ENCODE measurements at regions not wholly inside any gene's neighbourhood (a gene's known extent, or its start where the extent isn't known, plus 50 kb on each side); places are given as distances from the start of the nearest gene placed in this dataset.

DNA sequence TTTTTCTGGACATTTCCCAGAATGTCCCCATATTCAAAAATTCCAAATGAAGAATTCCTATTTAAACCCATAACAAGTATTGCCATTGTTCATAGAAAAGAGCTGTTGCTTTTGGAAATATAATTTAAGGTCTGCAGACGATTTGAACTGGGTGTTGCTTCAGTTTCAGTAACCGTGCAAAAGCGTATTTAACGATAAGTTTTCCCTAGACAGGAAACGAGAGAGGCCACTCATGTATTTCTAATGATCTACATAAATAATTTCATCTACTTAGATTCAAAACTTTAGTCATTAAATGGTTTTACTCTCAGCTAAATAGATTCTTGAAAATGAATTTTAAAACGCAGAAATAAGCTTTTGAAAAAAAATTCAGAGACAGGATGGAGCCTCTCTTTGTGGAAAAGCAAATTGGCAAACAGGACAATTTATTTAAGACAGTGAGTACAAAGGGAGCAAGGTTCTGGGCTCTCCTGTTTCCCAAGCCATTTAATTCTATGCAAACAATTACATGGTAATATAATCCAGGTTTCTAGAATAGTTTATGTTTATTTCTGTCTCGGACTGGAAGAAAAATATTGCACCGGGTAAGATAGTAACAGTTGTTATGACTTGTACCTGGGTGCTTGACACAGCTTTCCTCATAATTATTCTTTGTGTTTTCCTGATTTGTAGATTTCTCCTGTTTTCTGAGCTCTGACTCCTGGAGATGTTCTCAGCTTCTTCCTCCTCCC, 263.0 kb downstream of the BAMBI start:
- Histone ChIP-seq H3K9me2 (replicated peaks; ENCODE audit: control insufficient read depth, low read length) (no peaks in the 10 kb centered on the region), H3F3A (ENCODE audit: control insufficient read depth, insufficient read depth) (no peaks in the 10 kb centered on the region), H3K27me3 (ENCODE audit: control insufficient read depth, low read length) (no peaks in the 10 kb centered on the region), H3K79me2 (ENCODE audit: control insufficient read depth, low read length) (no peaks in the 10 kb centered on the region), H3K4me3 (ENCODE audit: low read length) (no peak overlapping the region), H3K4me1 (ENCODE audit: control insufficient read depth, low read length) (no peaks in the 10 kb centered on the region), H3K9me3 (ENCODE audit: control insufficient read depth, insufficient read depth, low read length) (no peaks in the 10 kb centered on the region), H3K4me2 (ENCODE audit: low read length) (no peak overlapping the region), H3K36me3 (ENCODE audit: control insufficient read depth, low read length) (no peaks in the 10 kb centered on the region), H4K20me1 (ENCODE audit: control insufficient read depth, insufficient read depth, low read depth, low read length) (no peaks in the 10 kb centered on the region), H3K27ac (ENCODE audit: low read depth, low read length) (no peak overlapping the region)
- TF ChIP-seq, protein P1, sequence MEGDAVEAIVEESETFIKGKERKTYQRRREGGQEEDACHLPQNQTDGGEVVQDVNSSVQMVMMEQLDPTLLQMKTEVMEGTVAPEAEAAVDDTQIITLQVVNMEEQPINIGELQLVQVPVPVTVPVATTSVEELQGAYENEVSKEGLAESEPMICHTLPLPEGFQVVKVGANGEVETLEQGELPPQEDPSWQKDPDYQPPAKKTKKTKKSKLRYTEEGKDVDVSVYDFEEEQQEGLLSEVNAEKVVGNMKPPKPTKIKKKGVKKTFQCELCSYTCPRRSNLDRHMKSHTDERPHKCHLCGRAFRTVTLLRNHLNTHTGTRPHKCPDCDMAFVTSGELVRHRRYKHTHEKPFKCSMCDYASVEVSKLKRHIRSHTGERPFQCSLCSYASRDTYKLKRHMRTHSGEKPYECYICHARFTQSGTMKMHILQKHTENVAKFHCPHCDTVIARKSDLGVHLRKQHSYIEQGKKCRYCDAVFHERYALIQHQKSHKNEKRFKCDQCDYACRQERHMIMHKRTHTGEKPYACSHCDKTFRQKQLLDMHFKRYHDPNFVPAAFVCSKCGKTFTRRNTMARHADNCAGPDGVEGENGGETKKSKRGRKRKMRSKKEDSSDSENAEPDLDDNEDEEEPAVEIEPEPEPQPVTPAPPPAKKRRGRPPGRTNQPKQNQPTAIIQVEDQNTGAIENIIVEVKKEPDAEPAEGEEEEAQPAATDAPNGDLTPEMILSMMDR (IDR thresholded peaks at IDR 0.05; ENCODE audit: low read depth, low read length, poor library complexity, severe bottlenecking): no peak

DNA sequence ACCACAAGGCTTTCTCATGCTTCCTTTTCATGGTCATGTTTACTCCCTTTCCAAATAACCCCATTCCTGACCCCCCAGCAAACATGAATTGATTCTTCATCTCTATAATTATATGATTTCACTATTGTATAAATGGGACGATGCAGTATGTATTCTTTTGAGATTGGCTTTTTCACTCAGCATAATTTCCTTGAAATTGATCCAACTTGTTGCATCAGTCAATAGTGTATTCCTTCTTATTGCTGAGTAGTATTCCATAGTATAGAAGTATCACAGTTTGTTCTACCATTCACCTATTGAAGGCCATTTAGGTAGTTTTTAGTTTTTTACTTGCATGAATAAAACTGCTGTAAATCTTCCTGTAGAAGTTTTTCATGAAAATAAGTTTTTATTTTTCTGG, 264.7 kb downstream of the BAMBI start:
- Histone ChIP-seq H3K4me2 (ENCODE audit: low read length) (no peak overlapping the region), H4K20me1 (ENCODE audit: control insufficient read depth, insufficient read depth, low read depth, low read length) (no peaks in the 10 kb centered on the region), H3K4me3 (ENCODE audit: low read length) (no peak overlapping the region), H3K9me3 (ENCODE audit: control insufficient read depth, insufficient read depth, low read length) (no peaks in the 10 kb centered on the region), H3F3A (ENCODE audit: control insufficient read depth, insufficient read depth) (no peaks in the 10 kb centered on the region), H3K27ac (ENCODE audit: low read depth, low read length) (no peak overlapping the region), H3K36me3 (ENCODE audit: control insufficient read depth, low read length) (no peaks in the 10 kb centered on the region), H3K4me1 (ENCODE audit: control insufficient read depth, low read length) (no peaks in the 10 kb centered on the region), H3K79me2 (ENCODE audit: control insufficient read depth, low read length) (no peaks in the 10 kb centered on the region), H3K9me2 (replicated peaks; ENCODE audit: control insufficient read depth, low read length) (no peaks in the 10 kb centered on the region), H3K27me3 (ENCODE audit: control insufficient read depth, low read length) (no peaks in the 10 kb centered on the region)
- TF ChIP-seq EZH2phosphoT487 (IDR thresholded peaks at IDR 0.05; ENCODE audit: borderline replicate concordance, low read length): no peak
- TF ChIP-seq, protein P1 (IDR thresholded peaks at IDR 0.05; ENCODE audit: low read depth, low read length, poor library complexity, severe bottlenecking): no peak

DNA sequence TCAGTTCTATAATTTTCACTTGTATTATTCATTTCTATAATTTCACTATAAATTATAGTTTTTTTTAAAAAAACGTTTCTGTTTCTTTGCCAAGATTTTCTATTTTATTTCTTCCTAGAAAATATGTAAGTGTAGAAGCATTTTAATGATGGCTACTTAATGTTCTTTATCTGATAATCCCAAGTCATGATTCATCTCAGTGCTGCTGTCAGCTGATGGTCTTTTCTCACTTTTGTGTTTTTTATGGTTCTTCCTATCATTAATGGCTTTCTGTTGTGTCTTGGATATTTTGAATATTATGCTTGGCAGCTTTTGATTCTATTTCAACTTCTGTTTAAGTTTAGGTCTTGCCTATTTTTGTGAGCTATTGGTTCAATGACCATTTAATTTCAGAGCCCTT, 268.6 kb downstream of the BAMBI start:
- no peak overlapping the region for H3K27ac ChIP-seq (ENCODE audit: low read depth, low read length)
- H3K36me3 ChIP-seq (ENCODE audit: control insufficient read depth, low read length): no peaks in the 10 kb centered on the region
- H3F3A ChIP-seq (ENCODE audit: control insufficient read depth, insufficient read depth): no peaks in the 10 kb centered on the region
- no peaks in the 10 kb centered on the region for H3K9me3 ChIP-seq (ENCODE audit: control insufficient read depth, insufficient read depth, low read length)
- no peaks in the 10 kb centered on the region for H3K79me2 ChIP-seq (ENCODE audit: control insufficient read depth, low read length)
- H3K4me2 ChIP-seq (ENCODE audit: low read length): no peak overlapping the region
- H3K9me2 ChIP-seq (replicated peaks; ENCODE audit: control insufficient read depth, low read length): no peaks in the 10 kb centered on the region
- H3K4me1 ChIP-seq (ENCODE audit: control insufficient read depth, low read length): no peaks in the 10 kb centered on the region
- H4K20me1 ChIP-seq (ENCODE audit: control insufficient read depth, insufficient read depth, low read depth, low read length): no peaks in the 10 kb centered on the region
- H3K27me3 ChIP-seq (ENCODE audit: control insufficient read depth, low read length): no peaks in the 10 kb centered on the region
- no peak overlapping the region for H3K4me3 ChIP-seq (ENCODE audit: low read length)
- TF ChIP-seq, protein P1 (IDR thresholded peaks at IDR 0.05; ENCODE audit: low read depth, low read length, poor library complexity, severe bottlenecking): no peak
- no peak for TF ChIP-seq EZH2phosphoT487 (IDR thresholded peaks at IDR 0.05; ENCODE audit: borderline replicate concordance, low read length)

Data from DOHH2 (cell line).